ENCODE measurements at regions not wholly inside any gene's neighbourhood (a gene's known extent, or its start where the extent isn't known, plus 50 kb on each side); places are given as distances from the start of the nearest gene placed in this dataset.

DNA sequence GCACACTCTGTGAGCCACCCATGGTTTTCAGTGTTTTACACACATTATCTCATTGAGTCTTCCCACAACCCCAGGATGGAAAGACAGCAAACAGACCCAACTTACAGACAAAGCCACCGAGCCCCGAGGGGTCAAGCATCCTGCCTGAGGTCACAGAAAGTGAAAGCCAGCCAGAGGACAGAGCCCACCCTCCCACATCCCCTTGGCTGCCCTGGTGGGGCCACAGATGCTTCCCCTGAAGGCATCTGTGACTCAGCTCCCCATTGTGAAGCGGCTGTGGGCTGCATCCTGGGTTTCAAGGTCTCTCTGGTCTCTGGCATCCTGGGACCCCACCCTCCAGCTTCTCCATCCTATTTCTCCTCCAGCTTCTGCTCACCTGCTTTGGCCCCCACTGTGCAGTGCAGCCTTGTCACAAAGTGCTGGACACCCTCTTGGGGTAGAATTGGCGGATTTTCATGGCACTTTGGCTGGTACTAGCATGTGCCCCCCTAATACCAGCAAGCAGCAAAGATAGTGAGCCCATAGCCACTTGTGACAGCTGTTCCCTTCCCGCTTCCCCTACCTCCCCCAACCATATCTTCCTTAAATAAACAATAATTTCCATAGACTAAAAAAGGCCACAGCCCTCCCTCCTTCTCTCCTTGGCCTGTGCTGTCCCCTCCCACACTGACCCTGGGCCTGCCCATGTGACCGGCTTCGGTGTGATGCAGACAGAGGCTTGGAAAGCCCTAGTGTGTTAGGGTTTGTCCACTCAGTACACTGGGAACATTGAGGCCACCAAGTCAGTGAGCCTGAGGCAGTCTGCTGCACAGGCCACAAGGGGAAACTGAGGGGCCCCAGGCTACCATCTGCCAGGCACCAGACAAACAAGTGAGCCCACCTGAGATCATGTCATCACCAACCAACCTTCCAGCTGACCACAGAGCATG, 53.9 kb upstream of the SHISAL1 start:
- DNase-seq: no peak

DNA sequence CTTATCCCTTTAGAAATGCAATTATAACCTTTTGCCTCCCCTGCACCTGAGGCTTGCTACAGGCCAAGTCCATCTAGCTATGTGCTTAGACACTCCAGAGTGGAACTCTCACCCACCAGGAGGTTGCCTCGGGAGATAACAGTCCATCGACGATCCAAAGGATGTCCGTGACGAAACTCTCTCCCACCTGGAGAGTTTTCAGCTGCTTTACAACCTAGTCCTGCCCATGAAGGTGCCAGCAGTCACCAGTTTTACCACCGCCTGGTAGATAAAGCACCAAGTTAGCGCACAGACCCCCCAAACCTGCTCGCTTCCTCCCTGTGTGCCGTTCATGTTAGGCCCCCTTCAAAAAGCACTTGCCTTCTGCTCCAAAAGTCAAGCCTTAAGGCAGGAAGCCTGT, 53.1 kb upstream of the SHISAL1 start:
- DNase-seq: no peak

DNA sequence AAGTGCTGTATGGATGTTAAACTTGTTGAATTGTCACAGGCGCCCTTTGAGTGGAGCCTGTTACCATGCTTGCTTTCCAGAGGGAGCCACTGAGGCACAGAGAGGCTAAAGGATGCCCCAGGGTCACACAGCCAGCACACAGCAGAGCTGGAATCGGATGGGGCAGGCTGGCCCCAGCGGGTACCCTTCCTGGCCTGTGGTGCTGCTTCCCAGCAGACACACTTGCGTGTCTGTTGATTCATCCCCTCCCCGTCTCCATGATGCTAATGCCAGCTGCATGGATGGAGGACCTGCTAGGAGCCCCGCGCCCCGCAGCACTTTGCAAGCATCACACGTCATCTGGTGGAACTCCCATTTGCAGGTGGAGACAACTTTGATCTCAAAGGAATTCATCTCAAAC, 52.4 kb upstream of the SHISAL1 start:
- DNase-seq: no peak

- DNase-seq: no peak
Observed at GRCh38 chr22:44364751-44365130, 52.0 kb upstream of the SHISAL1 start.

DNA sequence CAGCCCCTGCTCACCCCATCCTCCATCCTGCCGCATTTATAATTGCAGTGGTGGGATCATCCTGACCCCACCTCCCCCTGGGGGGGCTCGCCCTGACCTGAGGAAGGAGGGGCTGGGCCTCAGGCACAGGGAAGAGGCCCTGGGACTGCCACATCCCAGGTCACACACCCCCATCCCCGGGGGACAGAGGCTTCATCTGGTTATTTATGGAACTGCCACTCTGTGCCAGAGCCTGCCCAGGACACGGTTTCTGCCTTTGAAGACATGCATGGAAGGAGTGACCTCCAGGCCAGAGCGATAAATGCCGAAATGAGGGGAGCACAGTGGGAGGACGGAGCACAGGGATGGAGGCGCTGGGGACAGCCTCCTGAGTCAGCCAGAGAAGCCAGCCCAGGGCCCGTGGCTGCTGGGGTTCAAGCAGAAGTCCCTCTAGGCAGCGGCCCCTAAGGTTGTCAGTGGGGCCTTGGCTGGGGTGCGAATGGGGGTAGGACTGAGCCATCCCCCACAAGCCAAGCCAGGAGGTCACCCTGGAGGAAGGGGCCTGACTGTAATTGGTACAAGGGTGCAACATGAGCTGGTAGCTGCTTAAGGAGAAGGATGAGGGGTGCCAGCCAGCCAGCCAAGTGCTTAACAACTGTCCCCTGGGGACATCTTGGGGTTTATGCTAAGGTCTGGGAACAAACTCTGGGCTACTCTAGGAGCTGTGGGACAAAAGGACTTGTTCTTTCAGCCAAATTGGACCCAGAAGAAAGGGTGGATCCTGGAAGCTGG, 51.4 kb upstream of the SHISAL1 start:
- DNase-seq: no peak

GRCh38 chr22:44363013-44363979, 50.5 kb upstream of the SHISAL1 start:
- peak; percentile 74 for DNase-seq

DNA sequence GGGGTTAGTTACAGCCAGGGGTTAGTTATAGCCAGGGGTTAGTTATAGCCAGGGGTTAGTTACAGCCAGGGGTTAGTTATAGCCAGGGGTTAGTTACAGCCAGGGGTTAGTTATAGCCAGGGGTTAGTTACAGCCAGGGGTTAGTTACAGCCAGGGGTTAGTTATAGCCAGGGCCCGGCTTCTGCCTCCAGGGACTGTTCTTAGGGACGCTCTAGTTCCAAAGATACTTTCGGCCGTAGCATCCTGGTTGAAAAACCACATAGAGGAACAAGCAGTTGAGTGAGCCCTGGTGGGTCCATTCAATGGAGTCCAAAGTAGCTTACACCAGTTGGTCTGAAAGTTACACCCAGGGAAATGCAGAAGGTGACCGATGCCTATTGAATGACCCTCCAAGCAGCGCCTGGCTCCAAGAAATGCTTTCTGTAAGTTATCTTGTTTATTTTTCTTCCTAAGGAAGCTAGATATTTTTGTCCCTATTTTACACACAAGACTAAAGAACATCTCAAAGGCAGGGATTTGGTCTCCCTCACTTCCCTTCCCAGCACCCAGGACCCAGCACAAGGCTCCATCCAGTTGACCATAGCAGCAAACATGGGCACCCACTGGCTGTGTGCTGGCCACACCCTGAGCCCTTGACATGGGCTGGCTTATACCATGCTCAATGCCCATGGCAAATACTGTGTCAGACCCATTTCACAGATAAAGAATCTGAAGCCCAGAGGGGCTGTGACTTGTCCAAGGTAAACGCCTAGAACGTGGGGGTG, 49.7 kb upstream of the SHISAL1 start:
- DNase-seq: no peak

Measured in NCI-H2029 (cell line).